Sigmoid colon (tissue), 4 donors: ENCODE measurements at regions not wholly inside any gene's neighbourhood (a gene's known extent, or its start where the extent isn't known, plus 50 kb on each side); places are given as distances from the start of the nearest gene placed in this dataset.

Source experiments
- EP300 ChIP-seq, 4 donors: sonication (generic); formaldehyde crosslinking; IDR thresholded peaks; one replicate each; pipeline ENCODE4 v1.6.1; 2017; ENCODE audit warnings: antibody characterized with exemption in 4 of 4
- POLR2A ChIP-seq, 2 donors: fragments of 450-650 bp; IDR thresholded peaks; one replicate each; pipeline ENCODE4 v1.6.1; 2016; ENCODE audit warnings: antibody characterized with exemption in 2 of 2, mild to moderate bottlenecking in 2 of 2, moderate library complexity in 2 of 2
- TF ChIP-seq, protein P1 (sequence below), 4 experiments: fragments of 450-650 bp in 3 of 4; fragments of 200-600 bp in 1 of 4; IDR thresholded peaks; one replicate each; pipeline ENCODE4 v1.5.1; 2016 to 2019; ENCODE audit warnings: antibody characterized with exemption in 4 of 4, mild to moderate bottlenecking in 3 of 4, moderate library complexity in 2 of 4

- no peak for TF ChIP-seq EP300 (IDR thresholded peaks at IDR 0.05)
- no peak for TF ChIP-seq POLR2A (IDR thresholded peaks at IDR 0.05)
- TF ChIP-seq, protein P1, sequence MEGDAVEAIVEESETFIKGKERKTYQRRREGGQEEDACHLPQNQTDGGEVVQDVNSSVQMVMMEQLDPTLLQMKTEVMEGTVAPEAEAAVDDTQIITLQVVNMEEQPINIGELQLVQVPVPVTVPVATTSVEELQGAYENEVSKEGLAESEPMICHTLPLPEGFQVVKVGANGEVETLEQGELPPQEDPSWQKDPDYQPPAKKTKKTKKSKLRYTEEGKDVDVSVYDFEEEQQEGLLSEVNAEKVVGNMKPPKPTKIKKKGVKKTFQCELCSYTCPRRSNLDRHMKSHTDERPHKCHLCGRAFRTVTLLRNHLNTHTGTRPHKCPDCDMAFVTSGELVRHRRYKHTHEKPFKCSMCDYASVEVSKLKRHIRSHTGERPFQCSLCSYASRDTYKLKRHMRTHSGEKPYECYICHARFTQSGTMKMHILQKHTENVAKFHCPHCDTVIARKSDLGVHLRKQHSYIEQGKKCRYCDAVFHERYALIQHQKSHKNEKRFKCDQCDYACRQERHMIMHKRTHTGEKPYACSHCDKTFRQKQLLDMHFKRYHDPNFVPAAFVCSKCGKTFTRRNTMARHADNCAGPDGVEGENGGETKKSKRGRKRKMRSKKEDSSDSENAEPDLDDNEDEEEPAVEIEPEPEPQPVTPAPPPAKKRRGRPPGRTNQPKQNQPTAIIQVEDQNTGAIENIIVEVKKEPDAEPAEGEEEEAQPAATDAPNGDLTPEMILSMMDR (IDR thresholded peaks at IDR 0.05): no peak
Observed at GRCh38 chr10:43756341-43756740, 107.7 kb upstream of the ZNF32 start.
